OCI-LY7 (cell line): ENCODE measurements at regions not wholly inside any gene's neighbourhood (a gene's known extent, or its start where the extent isn't known, plus 50 kb on each side); places are given as distances from the start of the nearest gene placed in this dataset.

Experiments used
- BruUV-seq: library from RNA; stranded (reverse); fragments of 400-500 nt; replicated peaks from 2 replicates; lab custom pipeline; 2021; lab: Mats Ljungman, UMichigan
- CTCF ChIA-PET: fragments of 300-600 bp; sonication (Branson Sonifier 250); formaldehyde crosslinking; loops from one replicate; lab custom pipeline; 2022; ENCODE audit warnings: antibody characterized with exemption; ENCODE audit not compliant: unreplicated experiment; lab: Charles Lee
- POLR2A ChIA-PET: fragments of 300-600 bp; sonication (Branson Sonifier 250); formaldehyde crosslinking; loops from one replicate; lab custom pipeline; 2022; ENCODE audit warnings: antibody characterized with exemption; lab: Charles Lee
- DNase-seq: peaks from one replicate; pipeline ENCODE4 v3.0.0-alpha.2; 2015; ENCODE audit warnings: low spot score
- H2AFZ ChIP-seq: fragments of 200-600 bp; sonication (generic), shearing (Covaris generic); 2 replicates; pipeline ENCODE4 v1.6.1; 2014; ENCODE audit warnings: mild to moderate bottlenecking, antibody characterized with exemption, low read length, moderate library complexity
- H3K27ac ChIP-seq: fragments of 200-600 bp; sonication (generic); 2 replicates; pipeline ENCODE4 v1.5.1; 2014; ENCODE audit warnings: mixed run types, low read depth, mild to moderate bottlenecking, moderate library complexity, low read length, inconsistent platforms; ENCODE audit not compliant: poor library complexity, severe bottlenecking
- H3K36me3 ChIP-seq: fragments of 200-600 bp; sonication (generic); 2 replicates; pipeline ENCODE4 v1.6.1; 2014; ENCODE audit warnings: mild to moderate bottlenecking, antibody characterized with exemption, low read length, moderate library complexity, mixed read lengths; ENCODE audit not compliant: insufficient read depth
- H3K4me1 ChIP-seq: fragments of 200-600 bp; sonication (generic); 2 replicates; pipeline ENCODE4 v1.5.1; 2014; ENCODE audit warnings: mild to moderate bottlenecking, low read length; ENCODE audit not compliant: insufficient read depth, poor library complexity, severe bottlenecking
- H3K4me2 ChIP-seq: fragments of 200-600 bp; sonication (generic); 2 replicates; pipeline ENCODE4 v1.6.1; 2014; ENCODE audit warnings: mild to moderate bottlenecking, low read length
- H3K4me3 ChIP-seq: fragments of 200-600 bp; sonication (generic); 2 replicates; pipeline ENCODE4 v1.5.1; 2014; ENCODE audit warnings: mild to moderate bottlenecking, low read depth, low read length; ENCODE audit not compliant: poor library complexity, severe bottlenecking
- H3K79me2 ChIP-seq: fragments of 200-600 bp; sonication (generic); 2 replicates; pipeline ENCODE4 v1.6.1; 2016; ENCODE audit warnings: low read depth, mild to moderate bottlenecking, low read length, moderate library complexity, mixed read lengths; ENCODE audit not compliant: insufficient read depth
- H3K9me2 ChIP-seq: fragments of 200-600 bp; sonication (generic); 2 replicates; pipeline ENCODE4 v1.6.1; 2016; ENCODE audit warnings: mild to moderate bottlenecking, low read length, mixed read lengths; ENCODE audit not compliant: insufficient read depth
- H3K9me3 ChIP-seq: fragments of 200-600 bp; sonication (generic); 2 replicates; pipeline ENCODE4 v1.6.1; 2014; ENCODE audit warnings: mild to moderate bottlenecking, mixed run types, low read length, mixed read lengths
- H4K20me1 ChIP-seq: fragments of 200-600 bp; sonication (generic); 2 replicates; pipeline ENCODE4 v1.6.1; 2014; ENCODE audit warnings: mild to moderate bottlenecking, antibody characterized with exemption, low read length, moderate library complexity, mixed read lengths; ENCODE audit not compliant: insufficient read depth
- CTCF ChIP-seq: fragments of 200-600 bp; sonication (generic); conservative IDR thresholded peaks from 2 replicates; pipeline ENCODE4 v1.5.1; 2014; ENCODE audit warnings: mild to moderate bottlenecking, antibody characterized with exemption, low read length, moderate library complexity, mixed read lengths
- EZH2phosphoT487 ChIP-seq: fragments of 200-600 bp; sonication (generic); IDR thresholded peaks from 2 replicates; pipeline ENCODE4 v1.6.1; 2018; ENCODE audit warnings: low read depth, borderline replicate concordance, mild to moderate bottlenecking, mixed run types, antibody characterized with exemption, low read length, moderate library complexity, mixed read lengths
- intact Hi-C: fragments of 100-400 bp; cut with micrococcal nuclease; formaldehyde crosslinking; loops from one replicate; pipeline ENCODE4 v1.10.0; 2022; ENCODE audit not compliant: unreplicated experiment

- Histone ChIP-seq H3K4me1 (no peaks in the 10 kb centered on the region), H4K20me1 (no peaks in the 10 kb centered on the region), H3K4me2 (no peak overlapping the region), H3K9me2 (no peaks in the 10 kb centered on the region), H3K9me3 (no peaks in the 10 kb centered on the region), H3K79me2 (no peaks in the 10 kb centered on the region), H2AFZ (no peak overlapping the region), H3K36me3 (no peaks in the 10 kb centered on the region), H3K27ac (no peak overlapping the region), H3K4me3 (no peak overlapping the region)
- intact Hi-C loops: no loop called here
- DNase-seq: no peak
- TF ChIP-seq CTCF (no peak), EZH2phosphoT487 (no peak)
- BruUV-seq: no TSS peak
- ChIA-PET POLR2A (no interaction called here), CTCF (no interaction called here)
Observed at GRCh38 chr9:118575341-118576070, 793.7 kb downstream of the BRINP1 start.

- Histone ChIP-seq H3K4me3 (no peak overlapping the region), H3K4me2 (no peak overlapping the region), H3K4me1 (no peaks in the 10 kb centered on the region), H4K20me1 (no peaks in the 10 kb centered on the region), H2AFZ (no peak overlapping the region), H3K27ac (no peak overlapping the region), H3K9me3 (no peaks in the 10 kb centered on the region), H3K9me2 (no peaks in the 10 kb centered on the region), H3K36me3 (no peaks in the 10 kb centered on the region), H3K79me2 (no peaks in the 10 kb centered on the region)
- POLR2A ChIA-PET: no interaction called here
- no peak for DNase-seq
- BruUV-seq: no TSS peak
- intact Hi-C loops: no loop called here
- TF ChIP-seq CTCF (no peak), EZH2phosphoT487 (no peak)
- CTCF ChIA-PET: no interaction called here
Observed at GRCh38 chr9:118577121-118577520, 792.1 kb downstream of the BRINP1 start.

GRCh38 chr9:118578467-118578866, 790.8 kb downstream of the BRINP1 start:
- Histone ChIP-seq H3K27ac (no peak overlapping the region), H3K36me3 (no peaks in the 10 kb centered on the region), H3K9me2 (no peaks in the 10 kb centered on the region), H3K9me3 (no peaks in the 10 kb centered on the region), H3K4me1 (no peaks in the 10 kb centered on the region), H4K20me1 (no peaks in the 10 kb centered on the region), H3K4me3 (no peak overlapping the region), H3K4me2 (no peak overlapping the region), H2AFZ (no peak overlapping the region), H3K79me2 (no peaks in the 10 kb centered on the region)
- CTCF ChIA-PET: no interaction called here
- TF ChIP-seq EZH2phosphoT487 (no peak), CTCF (no peak)
- no TSS peak for BruUV-seq
- intact Hi-C loops: no loop called here
- POLR2A ChIA-PET: interaction anchor here (0.7 kb wide), 2 partner anchors 30 to 143 kb away, joined by 3 read pairs; no protein-coding TSS in a partner anchor
- DNase-seq: no peak
